GM23338 (cell line): ENCODE measurements at regions not wholly inside any gene's neighbourhood (a gene's known extent, or its start where the extent isn't known, plus 50 kb on each side); places are given as distances from the start of the nearest gene placed in this dataset.

Source experiments
- ATAC-seq: fragments of 200-7000 bp; cut with Tn5 transposase; 3 replicates; pipeline ENCODE4 v1.9.1; 2020
- DNase-seq: peaks from one replicate; pipeline ENCODE4 v3.0.0-alpha.2; 2015; ENCODE audit warnings: low spot score
- H2AFZ ChIP-seq: fragments of 200-600 bp; sonication (generic); 2 replicates; pipeline ENCODE4 v1.8.0; 2016; ENCODE audit warnings: antibody characterized with exemption, mild to moderate bottlenecking, moderate library complexity
- H3F3A ChIP-seq: fragments of 200-600 bp; sonication (generic); replicated peaks from 2 replicates; pipeline ENCODE4 v1.8.0; 2017; ENCODE audit warnings: antibody characterized with exemption, mixed run types, low read depth
- H3K27ac ChIP-seq: fragments of 200-600 bp; sonication (generic); 2 replicates; pipeline ENCODE4 v1.6.1; 2016; ENCODE audit warnings: low read depth
- H3K27me3 ChIP-seq: fragments of 200-600 bp; sonication (generic); 2 replicates; pipeline ENCODE4 v1.8.0; 2016; ENCODE audit warnings: mild to moderate bottlenecking, mixed run types, moderate library complexity; ENCODE audit not compliant: insufficient read depth
- H3K36me3 ChIP-seq: fragments of 200-600 bp; sonication (generic); 2 replicates; pipeline ENCODE4 v1.8.0; 2016; ENCODE audit warnings: mild to moderate bottlenecking; ENCODE audit not compliant: insufficient read depth
- H3K4me1 ChIP-seq: fragments of 200-600 bp; sonication (generic); 2 replicates; pipeline ENCODE4 v1.8.0; 2016; ENCODE audit warnings: mild to moderate bottlenecking, moderate library complexity; ENCODE audit not compliant: insufficient read depth
- H3K4me2 ChIP-seq: fragments of 200-600 bp; sonication (generic); 2 replicates; pipeline ENCODE4 v1.7.1; 2017; ENCODE audit warnings: mixed run types
- H3K4me3 ChIP-seq: fragments of 200-600 bp; sonication (generic); 2 replicates; pipeline ENCODE4 v1.6.1; 2016; ENCODE audit warnings: mixed run types
- H3K79me2 ChIP-seq: fragments of 200-600 bp; sonication (generic); replicated peaks from 2 replicates; pipeline ENCODE4 v1.8.0; 2017; ENCODE audit warnings: mild to moderate bottlenecking; ENCODE audit not compliant: insufficient read depth
- H3K9me2 ChIP-seq: fragments of 200-600 bp; sonication (generic); 2 replicates; pipeline ENCODE4 v1.8.0; 2017; ENCODE audit not compliant: insufficient read depth
- H4K20me1 ChIP-seq: fragments of 200-600 bp; sonication (generic); replicated peaks from 2 replicates; pipeline ENCODE4 v1.8.0; 2017; ENCODE audit warnings: mild to moderate bottlenecking; ENCODE audit not compliant: insufficient read depth
- H3K27ac Mint-ChIP-seq: 2 replicates; pipeline ENCODE4 v1.8.0; 2020; ENCODE audit warnings: inconsistent platforms, mild to moderate bottlenecking, moderate library complexity, mixed read lengths
- H3K27me3 Mint-ChIP-seq: 3 replicates; pipeline ENCODE4 v1.8.0; 2022; ENCODE audit warnings: low read depth, mild to moderate bottlenecking, moderate library complexity, mixed read lengths, inconsistent platforms; ENCODE audit not compliant: insufficient read depth, poor library complexity
- H3K36me3 Mint-ChIP-seq: 3 replicates; pipeline ENCODE4 v1.8.0; 2021; ENCODE audit warnings: low read depth, mild to moderate bottlenecking, inconsistent platforms, moderate library complexity, mixed read lengths
- H3K4me1 Mint-ChIP-seq: 3 replicates; pipeline ENCODE4 v1.8.0; 2020; ENCODE audit warnings: mild to moderate bottlenecking, inconsistent platforms, mixed read lengths
- H3K4me3 Mint-ChIP-seq: 3 replicates; pipeline ENCODE4 v1.8.0; 2021; ENCODE audit warnings: moderate library complexity, mild to moderate bottlenecking, inconsistent platforms, mixed read lengths
- H3K9me3 Mint-ChIP-seq: 3 replicates; pipeline ENCODE4 v1.8.0; 2020; ENCODE audit warnings: moderate library complexity, mild to moderate bottlenecking, inconsistent platforms, mixed read lengths
- CREB1 ChIP-seq: fragments of 250-450 bp; sonication (Bioruptor Pico); IDR thresholded peaks from 2 replicates; pipeline ENCODE4 v1.5.0; 2020; ENCODE audit warnings: low read depth, mild to moderate bottlenecking, moderate library complexity
- EZH2 ChIP-seq: fragments of 200-600 bp; sonication (generic); IDR thresholded peaks from one replicate; pipeline ENCODE4 v1.8.0; 2017; ENCODE audit warnings: antibody characterized with exemption, mild to moderate bottlenecking, low read depth; ENCODE audit not compliant: unreplicated experiment
- EZH2phosphoT487 ChIP-seq: fragments of 200-600 bp; sonication (generic); IDR thresholded peaks from one replicate; pipeline ENCODE4 v1.8.1; 2018; ENCODE audit warnings: antibody characterized with exemption; ENCODE audit not compliant: unreplicated experiment
- JUNB ChIP-seq: IDR thresholded peaks from one replicate; pipeline ENCODE4 v1.6.1; 2016; ENCODE audit warnings: antibody characterized with exemption; ENCODE audit not compliant: unreplicated experiment
- NANOG ChIP-seq: IDR thresholded peaks from 2 replicates; pipeline ENCODE4 v1.6.1; 2016; ENCODE audit warnings: antibody characterized with exemption, borderline replicate concordance
- POLR2AphosphoS5 ChIP-seq: IDR thresholded peaks from 2 replicates; pipeline ENCODE4 v1.6.1; 2016; ENCODE audit warnings: antibody characterized with exemption, low read depth
- STAT1 ChIP-seq: IDR thresholded peaks from one replicate; pipeline ENCODE4 v1.6.1; 2016; ENCODE audit warnings: antibody characterized with exemption; ENCODE audit not compliant: unreplicated experiment
- ZNF114 ChIP-seq: fragments of 250-450 bp; sonication (Bioruptor Pico); IDR thresholded peaks from 2 replicates; pipeline ENCODE4 v1.5.0; 2020; ENCODE audit warnings: mild to moderate bottlenecking, moderate library complexity
- ZNF331 ChIP-seq: fragments of 250-450 bp; sonication (Bioruptor Pico); IDR thresholded peaks from 2 replicates; pipeline ENCODE4 v1.5.0; 2020; ENCODE audit warnings: low read depth, mild to moderate bottlenecking, moderate library complexity
- TF ChIP-seq, protein P1 (sequence below): IDR thresholded peaks from 2 replicates; pipeline ENCODE4 v1.6.1; 2016; ENCODE audit warnings: antibody characterized with exemption
- TF ChIP-seq, protein P2 (sequence below), 2 experiments: fragments of 200-600 bp in 1 of 2; sonication (generic) in 1 of 2; conservative IDR thresholded peaks; 2 replicates each; pipeline versions ENCODE4 v1.5.1 to v1.6.1; 2016 to 2017; ENCODE audit warnings: antibody characterized with exemption in 2 of 2, low read depth in 2 of 2, mild to moderate bottlenecking in 2 of 2, moderate library complexity in 1 of 2
- TF ChIP-seq, protein P3 (sequence below): fragments of 250-450 bp; sonication (Bioruptor Pico); IDR thresholded peaks from 2 replicates; pipeline ENCODE4 v1.5.0; 2020; ENCODE audit warnings: mild to moderate bottlenecking, moderate library complexity
- TF ChIP-seq, protein P4 (sequence below): IDR thresholded peaks from one replicate; pipeline ENCODE4 v1.6.1; 2018; ENCODE audit warnings: antibody characterized with exemption; ENCODE audit not compliant: unreplicated experiment

DNA sequence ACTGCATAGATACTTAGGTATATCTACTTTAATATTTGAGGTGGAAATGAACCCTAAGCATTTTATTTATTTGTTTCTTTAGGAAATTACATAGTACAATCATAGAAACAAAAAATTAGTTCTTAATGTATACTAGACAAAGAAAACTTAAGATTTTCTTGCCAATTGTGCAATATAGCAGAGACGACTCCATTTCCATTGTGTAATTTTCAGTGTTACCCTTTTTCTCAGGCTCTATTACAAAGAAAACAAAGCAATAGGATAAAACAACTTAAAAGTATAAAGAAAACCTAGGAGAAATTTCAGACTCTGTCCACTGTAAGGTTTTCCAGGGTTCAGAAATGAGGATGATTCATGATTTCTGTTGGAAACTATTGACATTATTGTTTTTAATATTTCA is 89.0 kb upstream of the SERTAD2 start:
- no peaks in the 10 kb centered on the region for H3F3A ChIP-seq
- Mint-ChIP-seq H3K4me1 (peaks cover 2% of the 10 kb centered on the region; the same call in 2 of the 3 replicates), H3K36me3 (no peaks in the 10 kb centered on the region), H3K4me3 (no peak overlapping the region), H3K9me3 (no peaks in the 10 kb centered on the region), H3K27ac (no peak overlapping the region), H3K27me3 (no peaks in the 10 kb centered on the region)
- H3K36me3 ChIP-seq: no peaks in the 10 kb centered on the region
- H3K4me3 ChIP-seq: no peak overlapping the region
- no peaks in the 10 kb centered on the region for H3K79me2 ChIP-seq
- no peaks in the 10 kb centered on the region for H3K27me3 ChIP-seq
- no peaks in the 10 kb centered on the region for H3K9me2 ChIP-seq
- H3K27ac ChIP-seq: no peak overlapping the region
- no peak for DNase-seq
- H2AFZ ChIP-seq: no peak overlapping the region
- no peaks in the 10 kb centered on the region for H3K4me1 ChIP-seq
- TF ChIP-seq, protein P1, sequence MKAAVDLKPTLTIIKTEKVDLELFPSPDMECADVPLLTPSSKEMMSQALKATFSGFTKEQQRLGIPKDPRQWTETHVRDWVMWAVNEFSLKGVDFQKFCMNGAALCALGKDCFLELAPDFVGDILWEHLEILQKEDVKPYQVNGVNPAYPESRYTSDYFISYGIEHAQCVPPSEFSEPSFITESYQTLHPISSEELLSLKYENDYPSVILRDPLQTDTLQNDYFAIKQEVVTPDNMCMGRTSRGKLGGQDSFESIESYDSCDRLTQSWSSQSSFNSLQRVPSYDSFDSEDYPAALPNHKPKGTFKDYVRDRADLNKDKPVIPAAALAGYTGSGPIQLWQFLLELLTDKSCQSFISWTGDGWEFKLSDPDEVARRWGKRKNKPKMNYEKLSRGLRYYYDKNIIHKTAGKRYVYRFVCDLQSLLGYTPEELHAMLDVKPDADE: no peak
- no peak for TF ChIP-seq ZNF331 (CRISPR knock-in tag)
- TF ChIP-seq, protein P2, sequence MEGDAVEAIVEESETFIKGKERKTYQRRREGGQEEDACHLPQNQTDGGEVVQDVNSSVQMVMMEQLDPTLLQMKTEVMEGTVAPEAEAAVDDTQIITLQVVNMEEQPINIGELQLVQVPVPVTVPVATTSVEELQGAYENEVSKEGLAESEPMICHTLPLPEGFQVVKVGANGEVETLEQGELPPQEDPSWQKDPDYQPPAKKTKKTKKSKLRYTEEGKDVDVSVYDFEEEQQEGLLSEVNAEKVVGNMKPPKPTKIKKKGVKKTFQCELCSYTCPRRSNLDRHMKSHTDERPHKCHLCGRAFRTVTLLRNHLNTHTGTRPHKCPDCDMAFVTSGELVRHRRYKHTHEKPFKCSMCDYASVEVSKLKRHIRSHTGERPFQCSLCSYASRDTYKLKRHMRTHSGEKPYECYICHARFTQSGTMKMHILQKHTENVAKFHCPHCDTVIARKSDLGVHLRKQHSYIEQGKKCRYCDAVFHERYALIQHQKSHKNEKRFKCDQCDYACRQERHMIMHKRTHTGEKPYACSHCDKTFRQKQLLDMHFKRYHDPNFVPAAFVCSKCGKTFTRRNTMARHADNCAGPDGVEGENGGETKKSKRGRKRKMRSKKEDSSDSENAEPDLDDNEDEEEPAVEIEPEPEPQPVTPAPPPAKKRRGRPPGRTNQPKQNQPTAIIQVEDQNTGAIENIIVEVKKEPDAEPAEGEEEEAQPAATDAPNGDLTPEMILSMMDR (conservative IDR thresholded peaks at IDR 0.05; ENCODE audit: low read depth in 2 of 2): no peak
- TF ChIP-seq NANOG: no peak
- no peak for TF ChIP-seq STAT1
- no peak for TF ChIP-seq EZH2phosphoT487
- TF ChIP-seq ZNF114 (CRISPR knock-in tag): no peak
- no peak for TF ChIP-seq JUNB
- no peak for TF ChIP-seq POLR2AphosphoS5
- TF ChIP-seq, protein P3, sequence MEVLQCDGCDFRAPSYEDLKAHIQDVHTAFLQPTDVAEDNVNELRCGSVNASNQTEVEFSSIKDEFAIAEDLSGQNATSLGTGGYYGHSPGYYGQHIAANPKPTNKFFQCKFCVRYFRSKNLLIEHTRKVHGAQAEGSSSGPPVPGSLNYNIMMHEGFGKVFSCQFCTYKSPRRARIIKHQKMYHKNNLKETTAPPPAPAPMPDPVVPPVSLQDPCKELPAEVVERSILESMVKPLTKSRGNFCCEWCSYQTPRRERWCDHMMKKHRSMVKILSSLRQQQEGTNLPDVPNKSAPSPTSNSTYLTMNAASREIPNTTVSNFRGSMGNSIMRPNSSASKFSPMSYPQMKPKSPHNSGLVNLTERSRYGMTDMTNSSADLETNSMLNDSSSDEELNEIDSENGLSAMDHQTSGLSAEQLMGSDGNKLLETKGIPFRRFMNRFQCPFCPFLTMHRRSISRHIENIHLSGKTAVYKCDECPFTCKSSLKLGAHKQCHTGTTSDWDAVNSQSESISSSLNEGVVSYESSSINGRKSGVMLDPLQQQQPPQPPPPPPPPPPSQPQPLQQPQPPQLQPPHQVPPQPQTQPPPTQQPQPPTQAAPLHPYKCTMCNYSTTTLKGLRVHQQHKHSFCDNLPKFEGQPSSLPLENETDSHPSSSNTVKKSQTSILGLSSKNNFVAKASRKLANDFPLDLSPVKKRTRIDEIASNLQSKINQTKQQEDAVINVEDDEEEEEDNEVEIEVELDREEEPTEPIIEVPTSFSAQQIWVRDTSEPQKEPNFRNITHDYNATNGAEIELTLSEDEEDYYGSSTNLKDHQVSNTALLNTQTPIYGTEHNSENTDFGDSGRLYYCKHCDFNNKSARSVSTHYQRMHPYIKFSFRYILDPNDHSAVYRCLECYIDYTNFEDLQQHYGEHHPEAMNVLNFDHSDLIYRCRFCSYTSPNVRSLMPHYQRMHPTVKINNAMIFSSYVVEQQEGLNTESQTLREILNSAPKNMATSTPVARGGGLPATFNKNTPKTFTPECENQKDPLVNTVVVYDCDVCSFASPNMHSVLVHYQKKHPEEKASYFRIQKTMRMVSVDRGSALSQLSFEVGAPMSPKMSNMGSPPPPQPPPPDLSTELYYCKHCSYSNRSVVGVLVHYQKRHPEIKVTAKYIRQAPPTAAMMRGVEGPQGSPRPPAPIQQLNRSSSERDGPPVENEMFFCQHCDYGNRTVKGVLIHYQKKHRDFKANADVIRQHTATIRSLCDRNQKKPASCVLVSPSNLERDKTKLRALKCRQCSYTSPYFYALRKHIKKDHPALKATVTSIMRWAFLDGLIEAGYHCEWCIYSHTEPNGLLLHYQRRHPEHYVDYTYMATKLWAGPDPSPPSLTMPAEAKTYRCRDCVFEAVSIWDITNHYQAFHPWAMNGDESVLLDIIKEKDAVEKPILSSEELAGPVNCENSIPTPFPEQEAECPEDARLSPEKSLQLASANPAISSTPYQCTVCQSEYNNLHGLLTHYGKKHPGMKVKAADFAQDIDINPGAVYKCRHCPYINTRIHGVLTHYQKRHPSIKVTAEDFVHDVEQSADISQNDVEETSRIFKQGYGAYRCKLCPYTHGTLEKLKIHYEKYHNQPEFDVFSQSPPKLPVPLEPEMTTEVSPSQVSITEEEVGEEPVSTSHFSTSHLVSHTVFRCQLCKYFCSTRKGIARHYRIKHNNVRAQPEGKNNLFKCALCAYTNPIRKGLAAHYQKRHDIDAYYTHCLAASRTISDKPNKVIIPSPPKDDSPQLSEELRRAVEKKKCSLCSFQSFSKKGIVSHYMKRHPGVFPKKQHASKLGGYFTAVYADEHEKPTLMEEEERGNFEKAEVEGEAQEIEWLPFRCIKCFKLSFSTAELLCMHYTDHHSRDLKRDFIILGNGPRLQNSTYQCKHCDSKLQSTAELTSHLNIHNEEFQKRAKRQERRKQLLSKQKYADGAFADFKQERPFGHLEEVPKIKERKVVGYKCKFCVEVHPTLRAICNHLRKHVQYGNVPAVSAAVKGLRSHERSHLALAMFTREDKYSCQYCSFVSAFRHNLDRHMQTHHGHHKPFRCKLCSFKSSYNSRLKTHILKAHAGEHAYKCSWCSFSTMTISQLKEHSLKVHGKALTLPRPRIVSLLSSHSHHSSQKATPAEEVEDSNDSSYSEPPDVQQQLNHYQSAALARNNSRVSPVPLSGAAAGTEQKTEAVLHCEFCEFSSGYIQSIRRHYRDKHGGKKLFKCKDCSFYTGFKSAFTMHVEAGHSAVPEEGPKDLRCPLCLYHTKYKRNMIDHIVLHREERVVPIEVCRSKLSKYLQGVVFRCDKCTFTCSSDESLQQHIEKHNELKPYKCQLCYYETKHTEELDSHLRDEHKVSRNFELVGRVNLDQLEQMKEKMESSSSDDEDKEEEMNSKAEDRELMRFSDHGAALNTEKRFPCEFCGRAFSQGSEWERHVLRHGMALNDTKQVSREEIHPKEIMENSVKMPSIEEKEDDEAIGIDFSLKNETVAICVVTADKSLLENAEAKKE (CRISPR knock-in tag): no peak
- no peak for TF ChIP-seq CREB1 (CRISPR knock-in tag)
- TF ChIP-seq EZH2: no peak
- TF ChIP-seq, protein P4, sequence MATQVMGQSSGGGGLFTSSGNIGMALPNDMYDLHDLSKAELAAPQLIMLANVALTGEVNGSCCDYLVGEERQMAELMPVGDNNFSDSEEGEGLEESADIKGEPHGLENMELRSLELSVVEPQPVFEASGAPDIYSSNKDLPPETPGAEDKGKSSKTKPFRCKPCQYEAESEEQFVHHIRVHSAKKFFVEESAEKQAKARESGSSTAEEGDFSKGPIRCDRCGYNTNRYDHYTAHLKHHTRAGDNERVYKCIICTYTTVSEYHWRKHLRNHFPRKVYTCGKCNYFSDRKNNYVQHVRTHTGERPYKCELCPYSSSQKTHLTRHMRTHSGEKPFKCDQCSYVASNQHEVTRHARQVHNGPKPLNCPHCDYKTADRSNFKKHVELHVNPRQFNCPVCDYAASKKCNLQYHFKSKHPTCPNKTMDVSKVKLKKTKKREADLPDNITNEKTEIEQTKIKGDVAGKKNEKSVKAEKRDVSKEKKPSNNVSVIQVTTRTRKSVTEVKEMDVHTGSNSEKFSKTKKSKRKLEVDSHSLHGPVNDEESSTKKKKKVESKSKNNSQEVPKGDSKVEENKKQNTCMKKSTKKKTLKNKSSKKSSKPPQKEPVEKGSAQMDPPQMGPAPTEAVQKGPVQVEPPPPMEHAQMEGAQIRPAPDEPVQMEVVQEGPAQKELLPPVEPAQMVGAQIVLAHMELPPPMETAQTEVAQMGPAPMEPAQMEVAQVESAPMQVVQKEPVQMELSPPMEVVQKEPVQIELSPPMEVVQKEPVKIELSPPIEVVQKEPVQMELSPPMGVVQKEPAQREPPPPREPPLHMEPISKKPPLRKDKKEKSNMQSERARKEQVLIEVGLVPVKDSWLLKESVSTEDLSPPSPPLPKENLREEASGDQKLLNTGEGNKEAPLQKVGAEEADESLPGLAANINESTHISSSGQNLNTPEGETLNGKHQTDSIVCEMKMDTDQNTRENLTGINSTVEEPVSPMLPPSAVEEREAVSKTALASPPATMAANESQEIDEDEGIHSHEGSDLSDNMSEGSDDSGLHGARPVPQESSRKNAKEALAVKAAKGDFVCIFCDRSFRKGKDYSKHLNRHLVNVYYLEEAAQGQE: no peak
- H4K20me1 ChIP-seq: no peaks in the 10 kb centered on the region
- ATAC-seq: no peak
- H3K4me2 ChIP-seq: no peak overlapping the region
